Natural killer cell treated with Interleukin-12 subunit alpha and Interleukin-12 subunit beta and Interleukin-15 and Interleukin-18, amount 100 ng/mL, for 72 hours (primary cell): ENCODE measurements at regions not wholly inside any gene's neighbourhood (a gene's known extent, or its start where the extent isn't known, plus 50 kb on each side); places are given as distances from the start of the nearest gene placed in this dataset.

Source experiments
- ATAC-seq, 2 donors: fragments of 150-1000 bp; cut with Tn5 transposase in 1 of 2; sonication (Bioruptor Pico), chemical (Tn5 transposase) in 1 of 2; 2 replicates each; pipeline ENCODE4 v1.10.0; 2021
- DNase-seq: peaks from one replicate; pipeline ENCODE4 v3.0.0; 2022; ENCODE audit warnings: low spot score
- H3K27ac Mint-ChIP-seq, 2 donors: 1 replicate in 1 of 2; 2 replicates in 1 of 2; pipeline ENCODE4 v1.8.0; 2022; ENCODE audit warnings: mixed read lengths in 2 of 2, mild to moderate bottlenecking in 1 of 2, moderate library complexity in 1 of 2
- H3K27me3 Mint-ChIP-seq, 2 donors: 1 replicate in 1 of 2; 2 replicates in 1 of 2; pipeline ENCODE4 v1.8.0; 2022; ENCODE audit warnings: mixed read lengths in 2 of 2
- H3K36me3 Mint-ChIP-seq: one replicate; pipeline ENCODE4 v1.8.0; 2022; ENCODE audit warnings: mixed read lengths
- H3K4me1 Mint-ChIP-seq, 2 donors: 1 replicate in 1 of 2; 2 replicates in 1 of 2; pipeline ENCODE4 v1.8.0; 2022; ENCODE audit warnings: low read depth in 2 of 2, mixed read lengths in 2 of 2, mild to moderate bottlenecking in 1 of 2
- H3K4me3 Mint-ChIP-seq: one replicate; pipeline ENCODE4 v1.8.0; 2022; ENCODE audit warnings: mixed read lengths
- H3K9me3 Mint-ChIP-seq: 2 replicates; pipeline ENCODE4 v1.8.0; 2022; ENCODE audit warnings: mixed read lengths

DNA sequence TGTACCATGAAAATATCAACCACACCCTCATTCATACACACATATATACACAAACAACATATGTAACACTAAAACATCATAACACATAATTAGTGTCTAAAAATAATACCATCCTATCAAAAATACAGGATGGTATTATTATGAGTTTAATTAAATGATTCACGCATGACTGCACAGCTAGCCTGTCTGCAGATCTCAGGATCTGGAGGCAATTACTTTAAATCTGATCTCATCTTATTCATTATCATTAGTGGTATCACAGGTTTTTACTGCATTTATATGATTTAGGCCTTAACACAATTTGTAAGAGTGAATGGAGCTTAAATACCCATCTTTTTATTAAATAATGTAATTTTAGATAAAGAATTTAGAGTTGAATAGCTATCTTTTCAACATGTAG, 443.4 kb upstream of the LINC00305 start:
- no peaks in the 10 kb centered on the region for H3K4me1 Mint-ChIP-seq
- DNase-seq: no peak
- peaks cover 17% of the 10 kb centered on the region for H3K9me3 Mint-ChIP-seq
- no peak overlapping the region for H3K4me3 Mint-ChIP-seq
- no peaks in the 10 kb centered on the region for H3K27me3 Mint-ChIP-seq
- no peaks in the 10 kb centered on the region for H3K36me3 Mint-ChIP-seq
- H3K27ac Mint-ChIP-seq: no peak overlapping the region
- ATAC-seq: no peak

DNA sequence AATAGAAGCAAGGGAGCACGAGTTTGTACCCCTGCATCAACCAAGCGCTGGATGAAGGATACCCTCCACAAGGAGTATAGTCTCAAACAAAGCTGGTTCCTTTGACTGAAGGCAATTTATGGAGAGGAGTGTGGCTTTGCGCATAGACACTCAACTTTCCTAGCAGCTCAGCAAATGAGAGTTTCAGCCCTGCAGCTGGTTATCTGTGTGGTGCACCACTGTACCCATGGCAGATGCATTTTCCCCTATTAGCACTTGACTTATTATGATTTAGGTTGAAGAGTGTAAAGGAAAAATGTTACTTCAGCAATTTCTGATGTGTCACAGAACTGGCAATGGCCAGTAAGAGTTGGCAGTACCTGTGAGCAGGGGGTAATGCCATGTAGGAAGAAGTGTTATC, 440.1 kb upstream of the LINC00305 start:
- Mint-ChIP-seq H3K27me3 (no peaks in the 10 kb centered on the region), H3K4me1 (no peaks in the 10 kb centered on the region), H3K27ac (no peak overlapping the region), H3K4me3 (no peak overlapping the region), H3K36me3 (no peaks in the 10 kb centered on the region), H3K9me3 (peaks cover 17% of the 10 kb centered on the region)
- DNase-seq: no peak
- ATAC-seq: no peak

DNA sequence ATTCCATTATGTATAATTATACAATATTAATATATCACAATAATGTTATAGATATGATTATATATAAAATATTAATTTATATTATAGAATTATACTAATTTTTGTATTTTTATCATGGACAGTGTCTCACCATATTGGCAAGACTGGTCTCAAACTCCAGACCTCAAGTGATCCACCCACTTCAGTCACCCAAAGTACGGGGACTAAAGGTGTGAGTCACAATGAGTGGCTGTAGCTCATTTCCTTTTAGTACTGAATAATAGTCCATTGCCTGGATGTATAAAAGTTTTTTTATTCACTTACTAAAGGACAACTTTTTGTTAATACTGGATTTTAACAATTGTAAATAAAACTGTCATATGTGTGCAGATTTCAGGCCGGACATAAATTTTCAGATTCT, 417.6 kb upstream of the LINC00305 start:
- H3K27me3 Mint-ChIP-seq: no peaks in the 10 kb centered on the region
- no peaks in the 10 kb centered on the region for H3K36me3 Mint-ChIP-seq
- DNase-seq (no peak), ATAC-seq (no peak)
- no peak overlapping the region for H3K27ac Mint-ChIP-seq
- no peak overlapping the region for H3K4me3 Mint-ChIP-seq
- peaks cover 6% of the 10 kb centered on the region for H3K9me3 Mint-ChIP-seq
- H3K4me1 Mint-ChIP-seq: no peaks in the 10 kb centered on the region

DNA sequence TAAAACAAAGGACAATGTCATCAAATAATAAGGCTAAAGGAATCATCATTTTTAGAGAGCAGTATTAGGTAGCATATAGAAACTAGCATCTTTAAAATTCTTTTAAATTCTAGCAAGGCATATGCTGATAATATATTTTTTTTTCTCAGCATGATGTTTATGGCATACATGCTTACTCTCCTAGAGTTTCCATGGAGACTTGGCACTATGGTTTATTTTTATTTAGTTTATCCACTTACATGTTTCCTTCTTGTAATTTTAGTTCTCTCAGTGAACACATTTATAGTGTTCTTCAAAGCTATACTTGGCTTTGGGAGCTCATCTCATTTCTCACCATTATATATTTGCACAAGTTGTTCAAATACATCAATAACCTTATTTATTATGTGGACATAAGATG, 413.8 kb upstream of the LINC00305 start:
- ATAC-seq (no peak), DNase-seq (no peak)
- H3K27ac Mint-ChIP-seq: no peak overlapping the region
- no peaks in the 10 kb centered on the region for H3K36me3 Mint-ChIP-seq
- H3K4me1 Mint-ChIP-seq: no peaks in the 10 kb centered on the region
- H3K4me3 Mint-ChIP-seq: no peak overlapping the region
- H3K9me3 Mint-ChIP-seq: peaks cover 10% of the 10 kb centered on the region
- H3K27me3 Mint-ChIP-seq: no peaks in the 10 kb centered on the region

DNA sequence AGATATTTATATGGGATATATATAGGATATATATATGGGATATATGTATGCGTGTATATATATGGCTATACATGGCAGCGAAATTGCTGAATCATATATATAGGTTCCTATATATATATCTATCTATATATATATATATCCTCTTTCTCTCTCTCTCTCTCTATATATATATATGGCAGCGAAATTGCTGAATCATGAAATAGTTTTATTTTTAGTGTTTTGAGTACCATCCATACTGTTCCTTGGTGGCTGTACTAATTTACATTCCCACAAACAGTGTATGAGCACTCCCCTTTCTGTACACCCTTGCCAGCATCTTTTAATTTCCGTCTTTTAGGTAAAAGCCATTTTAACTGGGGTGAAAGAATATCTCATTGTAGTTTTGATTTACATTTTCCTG, 397.6 kb upstream of the LINC00305 start:
- no peak overlapping the region for H3K27ac Mint-ChIP-seq
- no peaks in the 10 kb centered on the region for H3K27me3 Mint-ChIP-seq
- H3K4me3 Mint-ChIP-seq: no peak overlapping the region
- no peaks in the 10 kb centered on the region for H3K36me3 Mint-ChIP-seq
- ATAC-seq: no peak
- H3K4me1 Mint-ChIP-seq: no peaks in the 10 kb centered on the region
- DNase-seq: no peak
- peaks cover 14% of the 10 kb centered on the region for H3K9me3 Mint-ChIP-seq

DNA sequence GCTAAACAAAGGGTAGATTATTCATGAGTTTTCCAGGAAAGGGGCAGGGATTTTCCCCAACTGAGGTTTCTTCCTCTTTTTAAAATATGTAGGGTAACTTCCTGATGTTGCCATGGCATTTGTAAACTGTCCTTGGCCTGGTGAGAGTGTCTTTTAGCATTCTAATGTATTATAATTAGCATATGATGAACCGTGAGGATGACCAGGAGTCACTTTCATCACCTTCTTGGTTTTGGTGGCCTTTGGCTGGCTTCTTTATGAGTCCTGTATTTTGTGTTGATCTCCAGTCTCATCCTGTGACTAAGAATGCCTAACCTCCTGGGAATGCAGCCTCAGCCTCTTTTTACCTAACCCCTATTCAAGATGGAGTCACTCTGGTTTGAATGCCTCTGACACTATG, 391.0 kb upstream of the LINC00305 start:
- no peaks in the 10 kb centered on the region for H3K27me3 Mint-ChIP-seq
- no peaks in the 10 kb centered on the region for H3K36me3 Mint-ChIP-seq
- ATAC-seq: no peak
- peaks cover 24% of the 10 kb centered on the region for H3K9me3 Mint-ChIP-seq
- no peak overlapping the region for H3K27ac Mint-ChIP-seq
- H3K4me3 Mint-ChIP-seq: no peak overlapping the region
- H3K4me1 Mint-ChIP-seq: no peaks in the 10 kb centered on the region
- DNase-seq: no peak

DNA sequence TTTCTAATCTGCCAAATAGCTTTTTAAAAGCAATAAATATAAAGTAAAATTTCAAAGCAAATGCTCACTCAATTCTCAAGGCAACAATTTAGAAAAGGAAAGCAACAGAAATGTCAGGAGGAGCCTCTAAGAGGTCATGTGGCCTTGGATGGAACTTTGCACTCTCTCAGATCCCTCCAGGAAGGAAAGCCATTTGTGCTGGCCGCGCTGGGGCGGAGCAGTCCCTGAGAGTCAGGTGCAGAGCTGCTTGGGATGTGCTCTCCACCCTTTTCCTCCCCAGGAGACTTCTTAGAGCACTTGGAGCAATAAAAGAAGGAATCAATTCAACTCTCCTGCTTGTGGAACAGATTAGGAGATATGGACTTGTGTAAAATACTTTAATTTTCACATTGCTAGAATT, 379.8 kb upstream of the LINC00305 start:
- H3K27me3 Mint-ChIP-seq: no peaks in the 10 kb centered on the region
- no peak for ATAC-seq
- DNase-seq: no peak
- H3K27ac Mint-ChIP-seq: no peak overlapping the region
- peaks cover 5% of the 10 kb centered on the region for H3K36me3 Mint-ChIP-seq
- H3K4me1 Mint-ChIP-seq: no peaks in the 10 kb centered on the region
- peaks cover 19% of the 10 kb centered on the region for H3K9me3 Mint-ChIP-seq
- H3K4me3 Mint-ChIP-seq: no peak overlapping the region

DNA sequence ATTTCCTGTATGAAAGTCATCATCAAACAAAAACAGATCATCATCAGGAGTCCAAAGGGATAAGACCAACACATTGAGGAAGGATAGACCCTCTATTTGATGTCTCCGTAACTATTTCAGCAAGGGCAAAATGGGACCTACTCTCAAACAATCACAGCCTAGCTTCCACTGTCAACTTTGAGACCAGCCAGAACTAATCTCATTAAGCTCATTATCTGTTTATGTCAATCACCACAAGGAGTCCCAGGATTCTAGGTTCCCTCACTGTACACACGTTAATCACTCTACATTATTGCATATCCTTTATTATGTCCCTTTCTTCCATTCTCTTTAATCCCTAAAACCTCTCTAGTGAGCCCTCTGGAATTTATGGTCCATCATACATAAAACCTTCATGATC, 370.3 kb upstream of the LINC00305 start:
- Mint-ChIP-seq H3K27me3 (no peaks in the 10 kb centered on the region), H3K4me1 (no peaks in the 10 kb centered on the region), H3K36me3 (peaks cover 6% of the 10 kb centered on the region), H3K4me3 (no peak overlapping the region), H3K27ac (no peak overlapping the region), H3K9me3 (peaks cover 27% of the 10 kb centered on the region)
- no peak for ATAC-seq
- no peak for DNase-seq

DNA sequence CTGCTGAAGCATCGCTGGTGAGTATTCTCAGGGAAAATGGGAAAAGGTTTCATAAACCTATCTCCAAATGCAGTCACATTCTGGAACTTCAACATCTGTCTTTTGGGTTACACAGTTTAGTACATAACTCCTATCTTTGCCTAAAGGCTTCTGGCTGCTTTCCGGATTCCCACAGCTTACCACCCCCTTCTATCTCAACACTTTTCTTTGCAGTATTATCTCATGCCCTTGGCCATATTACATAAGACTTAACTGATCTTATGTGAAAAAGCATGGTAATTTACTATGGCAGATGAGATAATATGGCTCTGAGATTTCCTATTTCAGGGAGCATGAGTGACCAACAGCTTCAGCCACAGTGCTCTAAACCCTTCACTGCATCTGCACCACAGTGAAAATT, 369.3 kb upstream of the LINC00305 start:
- Mint-ChIP-seq H3K36me3 (peaks cover 6% of the 10 kb centered on the region), H3K9me3 (peaks cover 24% of the 10 kb centered on the region), H3K27me3 (no peaks in the 10 kb centered on the region), H3K4me1 (no peaks in the 10 kb centered on the region), H3K27ac (no peak overlapping the region), H3K4me3 (no peak overlapping the region)
- DNase-seq: no peak
- no peak for ATAC-seq

DNA sequence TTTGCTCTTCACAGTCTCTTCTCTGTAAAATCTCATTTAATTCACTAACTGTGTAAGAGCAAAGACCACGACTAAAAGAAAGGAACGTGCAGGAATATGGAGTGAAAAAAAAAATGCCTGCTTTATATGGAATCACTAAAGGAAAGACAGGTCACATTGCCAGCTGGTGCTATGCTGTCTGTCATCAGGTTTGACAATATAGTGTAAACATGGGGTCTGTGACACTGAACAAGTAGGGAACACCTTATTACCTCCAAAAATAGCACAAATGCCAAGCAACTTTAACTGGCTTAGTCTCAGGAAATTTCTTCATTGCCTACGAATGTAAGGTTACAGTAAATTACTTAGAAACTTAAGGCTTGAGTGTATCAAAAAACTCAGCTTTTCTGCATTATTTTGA, 364.5 kb upstream of the LINC00305 start:
- Mint-ChIP-seq H3K4me3 (no peak overlapping the region), H3K27ac (no peak overlapping the region), H3K27me3 (no peaks in the 10 kb centered on the region), H3K4me1 (no peaks in the 10 kb centered on the region), H3K9me3 (no peaks in the 10 kb centered on the region), H3K36me3 (no peaks in the 10 kb centered on the region)
- DNase-seq (no peak), ATAC-seq (no peak)

DNA sequence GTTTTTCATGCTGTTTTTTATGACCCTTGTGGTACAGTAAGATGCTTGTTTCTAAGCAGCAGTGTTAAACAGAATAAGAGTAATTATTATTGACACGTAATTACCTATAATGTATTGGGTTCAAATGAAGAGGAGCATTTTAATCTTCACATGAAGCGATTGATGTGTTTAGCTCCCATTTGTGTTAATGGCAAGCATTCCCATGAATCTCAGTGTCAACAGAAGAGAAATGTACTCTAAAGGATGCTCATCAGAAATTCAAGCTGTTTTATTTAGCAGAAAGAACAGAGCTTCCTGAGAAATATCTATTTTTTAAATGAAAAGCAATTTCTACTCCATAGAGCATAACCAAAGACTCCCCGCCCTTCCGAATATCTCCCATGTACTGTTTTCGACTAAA, 341.3 kb upstream of the LINC00305 start:
- H3K27me3 Mint-ChIP-seq: no peaks in the 10 kb centered on the region
- H3K36me3 Mint-ChIP-seq: no peaks in the 10 kb centered on the region
- DNase-seq: no peak
- no peaks in the 10 kb centered on the region for H3K4me1 Mint-ChIP-seq
- H3K4me3 Mint-ChIP-seq: no peak overlapping the region
- H3K9me3 Mint-ChIP-seq: peaks cover 8% of the 10 kb centered on the region
- ATAC-seq: no peak
- H3K27ac Mint-ChIP-seq: no peak overlapping the region

DNA sequence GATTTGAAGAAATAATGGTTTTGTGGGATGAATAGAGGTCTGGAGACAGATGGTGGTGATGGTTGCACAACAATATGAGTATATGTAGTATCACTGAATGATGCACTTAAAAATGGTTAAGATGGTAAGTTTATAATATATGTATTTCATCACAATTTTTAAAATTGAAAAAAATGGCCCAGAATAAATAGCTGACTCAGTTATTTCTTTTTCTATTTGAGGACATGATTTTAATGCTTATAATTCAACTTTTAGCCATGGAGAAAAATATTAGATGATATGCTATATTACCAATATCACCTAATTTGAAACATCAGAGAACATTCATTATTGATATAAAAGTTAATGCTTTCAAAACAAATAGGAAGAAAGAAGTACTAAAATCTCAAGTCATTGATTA, 339.8 kb upstream of the LINC00305 start:
- no peak overlapping the region for H3K4me3 Mint-ChIP-seq
- H3K9me3 Mint-ChIP-seq: peaks cover 7% of the 10 kb centered on the region
- no peak for ATAC-seq
- H3K27ac Mint-ChIP-seq: no peak overlapping the region
- H3K36me3 Mint-ChIP-seq: no peaks in the 10 kb centered on the region
- no peak for DNase-seq
- H3K27me3 Mint-ChIP-seq: no peaks in the 10 kb centered on the region
- no peaks in the 10 kb centered on the region for H3K4me1 Mint-ChIP-seq

DNA sequence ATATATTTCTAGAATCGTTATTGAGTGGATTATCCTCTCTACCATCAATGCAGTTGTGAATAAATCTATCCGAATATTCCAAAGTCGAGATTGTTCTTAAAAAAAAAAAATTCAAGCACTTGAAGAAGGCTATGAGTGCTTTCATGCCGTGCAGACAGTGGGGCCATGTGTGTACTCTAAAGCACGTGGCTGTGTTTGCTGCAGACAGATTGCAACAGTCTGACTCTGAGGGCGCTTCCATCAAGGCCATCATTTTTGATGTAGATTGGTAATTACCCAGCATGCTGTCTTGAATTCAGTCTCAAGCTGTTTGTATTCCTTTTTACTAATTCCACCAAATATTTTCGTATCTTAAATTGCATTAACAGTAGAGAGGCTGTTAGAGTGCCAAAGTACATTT, 325.9 kb upstream of the LINC00305 start:
- Mint-ChIP-seq H3K9me3 (peaks cover 3% of the 10 kb centered on the region), H3K27me3 (no peaks in the 10 kb centered on the region), H3K4me3 (no peak overlapping the region), H3K27ac (no peak overlapping the region), H3K4me1 (no peaks in the 10 kb centered on the region), H3K36me3 (no peaks in the 10 kb centered on the region)
- DNase-seq: no peak
- ATAC-seq: no peak

DNA sequence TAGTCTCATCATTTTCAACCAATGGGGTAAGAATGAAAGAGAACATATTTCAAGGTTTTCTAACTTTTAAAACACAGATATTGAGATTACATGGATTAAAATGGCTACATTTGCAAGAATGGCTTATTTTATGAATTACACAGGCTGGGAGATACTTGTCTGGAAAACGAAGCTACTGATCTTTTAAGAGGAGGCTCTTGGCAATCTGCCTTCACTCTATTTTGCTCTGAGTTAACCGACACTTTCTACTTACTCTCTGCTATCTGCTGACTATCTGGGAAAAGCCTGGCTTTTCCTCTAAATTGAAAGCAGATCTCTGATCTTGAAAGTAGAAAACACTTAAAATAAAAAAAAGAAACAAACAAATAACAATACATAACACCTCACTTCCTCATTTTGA, 325.4 kb upstream of the LINC00305 start:
- no peak overlapping the region for H3K4me3 Mint-ChIP-seq
- ATAC-seq: no peak
- no peaks in the 10 kb centered on the region for H3K36me3 Mint-ChIP-seq

DNA sequence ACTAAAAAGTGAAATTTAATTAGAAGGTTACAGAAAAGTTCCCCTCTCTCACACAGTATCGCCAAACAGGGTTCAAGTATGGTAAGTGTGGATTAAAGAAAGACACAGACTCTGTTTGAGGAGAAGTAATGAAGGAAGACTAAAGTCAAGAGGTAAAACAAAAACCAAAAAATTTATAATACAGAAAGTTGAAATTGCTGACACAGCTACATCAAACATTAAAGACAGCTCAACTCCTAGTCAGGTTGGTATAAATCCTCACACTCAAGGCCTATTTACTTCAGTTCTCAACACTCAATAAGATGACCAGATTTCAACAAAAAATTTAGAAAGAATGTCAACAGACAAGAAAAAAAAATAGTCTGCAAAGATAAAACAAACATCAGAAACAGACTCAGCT, 300.5 kb upstream of the LINC00305 start:
- ATAC-seq: no peak
- peaks cover 7% of the 10 kb centered on the region for H3K36me3 Mint-ChIP-seq
- no peaks in the 10 kb centered on the region for H3K27me3 Mint-ChIP-seq
- no peaks in the 10 kb centered on the region for H3K4me1 Mint-ChIP-seq
- no peak overlapping the region for H3K4me3 Mint-ChIP-seq
- H3K27ac Mint-ChIP-seq: no peak overlapping the region
- H3K9me3 Mint-ChIP-seq: peaks cover 9% of the 10 kb centered on the region
- DNase-seq: no peak

More for the DNA sequence above, 325.4 kb upstream of the LINC00305 start:
- H3K27me3 Mint-ChIP-seq: no peaks in the 10 kb centered on the region
- DNase-seq: no peak
- H3K4me1 Mint-ChIP-seq: no peaks in the 10 kb centered on the region
- no peak overlapping the region for H3K27ac Mint-ChIP-seq
- H3K9me3 Mint-ChIP-seq: peaks cover 5% of the 10 kb centered on the region
